NCI-H2107 (cell line): ENCODE measurements at regions not wholly inside any gene's neighbourhood (a gene's known extent, or its start where the extent isn't known, plus 50 kb on each side); places are given as distances from the start of the nearest gene placed in this dataset.
"Not testable (repeated sequence)": the region's sequence is repeated elsewhere in the genome, so short reads cannot be mapped to it uniquely, and the experiment has no call there.

ENCODE experiments used
- DNase-seq: peaks from one replicate; lab custom pipeline; 2025; lab: John Stamatoyannopoulos, UW

DNA sequence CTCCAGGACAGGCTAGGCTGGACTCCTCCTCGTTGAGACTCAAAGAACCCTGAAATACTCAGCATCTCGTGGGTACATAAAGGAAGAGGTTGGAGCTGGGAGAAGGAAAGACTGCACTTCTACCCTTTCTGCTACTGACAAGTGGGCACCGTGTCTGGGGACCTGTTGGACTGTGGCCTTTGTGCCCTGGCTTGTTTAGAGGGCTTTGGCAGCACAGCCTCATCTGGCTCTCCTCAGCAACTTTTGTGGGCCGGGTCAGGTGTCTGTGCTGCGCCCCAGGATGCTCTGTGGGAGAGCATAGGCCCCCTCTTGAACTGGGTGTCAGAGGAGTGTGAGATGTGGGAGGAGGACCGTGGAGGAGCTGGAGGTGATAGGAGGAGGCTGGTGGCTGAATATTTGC lies 142.4 kb downstream of the FCRL5 start:
- no peak for DNase-seq

DNA sequence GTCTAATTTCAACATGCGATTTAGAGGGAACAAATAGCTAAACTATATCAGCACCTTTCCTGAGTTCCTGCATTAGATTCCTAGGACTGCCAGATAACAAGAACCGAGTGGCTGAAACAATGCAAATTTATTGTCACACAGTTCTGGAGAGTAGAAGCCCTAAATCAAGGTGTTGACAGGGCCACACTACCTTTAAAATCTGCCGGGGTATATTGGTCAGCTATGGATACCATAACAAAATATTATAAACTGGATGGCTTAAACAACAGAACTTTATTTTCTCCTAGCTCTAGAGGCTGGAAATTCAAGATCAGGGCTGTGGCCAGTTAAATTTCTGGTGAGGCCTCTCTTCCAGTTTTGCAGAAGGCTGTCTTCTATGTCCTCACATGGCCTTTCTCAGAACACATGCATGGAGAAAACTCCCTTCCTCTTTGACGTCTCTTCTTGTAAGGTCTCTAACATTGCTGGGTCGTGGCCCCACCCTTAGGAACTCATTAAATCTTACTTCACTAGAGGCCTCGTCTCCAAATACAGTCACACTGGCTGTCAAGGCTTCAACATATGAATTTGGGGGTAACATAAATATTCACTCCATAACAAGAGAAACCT lies 144.3 kb downstream of the FCRL5 start:
- no peak for DNase-seq

DNA sequence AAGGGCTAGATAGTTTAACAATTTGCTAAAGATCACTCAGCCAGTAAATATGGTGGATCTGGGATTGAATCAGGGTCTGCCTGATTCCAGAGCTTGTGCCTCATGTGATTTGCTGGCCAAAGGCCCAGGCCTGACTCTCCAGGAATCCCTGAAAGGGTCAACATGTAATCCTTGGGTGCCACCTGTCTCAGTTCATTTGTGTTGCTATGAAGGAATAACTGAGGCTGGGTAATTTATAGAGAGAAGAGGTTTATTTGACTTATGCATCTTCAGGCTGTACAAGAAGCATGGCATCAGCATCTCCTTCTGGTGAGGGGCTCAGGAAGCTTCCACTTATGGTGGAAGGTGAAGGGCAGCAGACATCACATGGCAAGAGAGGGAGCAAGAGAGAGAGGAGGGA lies 144.9 kb downstream of the FCRL5 start:
- no peak for DNase-seq

DNA sequence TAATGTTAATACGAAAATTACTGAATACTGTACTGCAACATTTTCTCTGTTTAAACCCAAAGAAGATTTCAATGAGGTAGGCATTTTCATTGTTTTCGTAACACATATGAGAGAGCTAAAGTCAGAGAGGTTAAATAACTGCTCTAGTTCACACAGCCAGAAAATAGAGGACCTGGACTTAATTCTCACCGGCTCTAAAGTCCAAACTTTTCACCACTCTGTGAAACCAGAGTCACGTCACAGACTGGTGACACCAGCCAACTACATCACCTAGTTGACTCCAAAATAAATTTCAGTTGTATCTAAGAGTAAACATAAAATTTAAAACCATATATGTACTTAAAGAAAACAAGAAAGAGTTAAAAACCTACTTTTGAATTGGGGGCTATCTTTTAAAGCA lies 146.7 kb downstream of the FCRL5 start:
- DNase-seq: no peak

DNA sequence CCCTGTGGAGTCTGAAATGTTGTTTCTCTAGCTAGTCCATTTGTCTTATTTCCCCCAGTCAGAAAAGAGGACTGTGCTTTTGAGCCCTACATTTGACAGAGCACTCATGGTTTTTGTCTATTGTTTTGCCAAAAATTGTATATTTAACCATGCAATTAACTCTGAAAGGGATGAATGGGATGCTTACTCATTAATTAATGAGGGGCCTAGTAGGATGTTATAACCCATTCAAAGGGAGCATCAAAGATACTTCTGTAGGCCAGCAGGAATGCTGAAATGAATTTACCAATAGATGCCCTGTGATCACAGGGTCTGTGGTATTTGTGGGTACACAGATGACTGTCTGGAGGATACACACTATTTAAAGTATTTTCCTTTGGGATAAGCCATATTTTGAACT lies 147.7 kb downstream of the FCRL5 start:
- DNase-seq: no peak

DNA sequence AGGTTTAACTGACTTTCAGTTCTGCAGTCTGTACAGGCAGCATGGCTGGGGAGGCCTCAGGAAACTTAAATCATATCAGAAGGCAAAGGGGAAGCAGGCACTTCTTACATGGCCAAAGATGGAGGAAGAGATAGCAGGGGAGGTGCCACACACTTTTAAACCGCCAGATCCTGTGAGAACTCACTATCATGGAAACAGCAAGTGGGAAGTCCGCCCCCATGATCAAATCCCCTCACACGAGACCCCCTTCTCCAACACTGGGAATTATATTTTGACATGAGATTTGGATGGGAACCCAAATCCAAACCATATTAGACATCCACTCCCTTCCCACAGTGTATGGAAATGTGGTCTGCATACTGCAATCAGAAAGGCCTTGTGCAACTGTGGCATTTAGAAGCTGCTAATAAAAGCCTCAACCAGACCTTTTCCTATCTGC lies 148.2 kb downstream of the FCRL5 start:
- DNase-seq: no peak

DNA sequence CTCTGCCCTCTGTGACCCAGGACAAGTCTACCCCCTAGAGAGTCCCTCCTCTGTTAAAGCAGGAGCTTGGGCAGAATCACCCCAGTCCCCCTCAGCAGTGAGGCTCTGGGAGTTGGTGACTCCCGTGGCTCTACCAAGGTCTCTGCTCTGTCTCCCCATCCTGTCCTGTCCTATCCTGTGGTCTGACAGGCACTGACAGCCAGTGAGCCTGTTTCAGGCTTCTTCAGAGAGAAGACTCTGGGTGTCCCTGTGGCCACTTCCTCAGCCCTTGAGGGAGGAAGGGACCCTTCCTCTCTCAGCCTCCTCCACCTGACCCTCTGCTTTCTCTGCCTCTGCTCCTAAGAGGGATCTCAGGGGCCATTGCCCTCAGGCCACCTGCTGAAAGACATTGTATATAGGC lies 148.7 kb downstream of the FCRL5 start:
- no peak for DNase-seq

DNA sequence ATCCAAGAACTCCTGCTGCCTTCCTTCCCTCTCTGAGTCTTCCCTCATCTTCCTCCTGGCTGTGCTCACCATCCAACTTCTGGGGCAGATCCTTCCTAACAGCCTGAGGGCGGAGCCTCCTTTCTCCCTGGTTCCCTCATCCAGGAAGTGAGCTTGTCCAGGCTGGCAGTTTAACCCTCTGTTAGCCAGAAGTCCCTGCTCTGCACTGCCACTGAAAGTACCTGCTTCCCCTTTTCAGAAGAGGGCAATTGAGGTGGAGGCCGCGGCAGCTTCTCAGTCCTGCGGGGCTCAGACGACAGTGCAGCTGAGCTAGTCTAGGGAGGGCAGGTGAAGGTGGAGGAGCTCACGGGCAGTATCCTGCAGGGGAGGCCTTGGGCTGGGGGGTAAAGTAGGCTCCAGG lies 149.1 kb downstream of the FCRL5 start:
- no peak for DNase-seq

DNA sequence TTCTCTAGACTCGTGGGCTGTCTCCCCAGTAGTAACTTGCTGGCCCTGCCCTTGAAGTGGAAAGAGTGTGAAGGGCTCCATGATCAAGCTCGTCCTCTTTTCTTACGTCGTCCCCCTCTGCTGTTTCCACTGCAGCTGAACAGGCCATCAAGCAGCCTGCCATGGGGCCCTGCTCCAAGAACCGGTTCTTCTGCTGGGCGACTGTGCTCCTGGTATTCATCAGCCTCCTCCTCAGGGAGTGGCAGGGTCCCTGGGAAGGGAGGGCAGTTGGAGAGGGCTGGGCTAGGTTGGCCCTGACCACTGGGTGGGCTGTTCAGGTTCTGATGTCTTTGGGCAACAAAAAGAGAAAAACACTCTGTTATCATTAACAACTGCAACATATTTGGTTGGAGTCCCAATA lies 151.5 kb downstream of the FCRL5 start:
- DNase-seq: no peak

DNA sequence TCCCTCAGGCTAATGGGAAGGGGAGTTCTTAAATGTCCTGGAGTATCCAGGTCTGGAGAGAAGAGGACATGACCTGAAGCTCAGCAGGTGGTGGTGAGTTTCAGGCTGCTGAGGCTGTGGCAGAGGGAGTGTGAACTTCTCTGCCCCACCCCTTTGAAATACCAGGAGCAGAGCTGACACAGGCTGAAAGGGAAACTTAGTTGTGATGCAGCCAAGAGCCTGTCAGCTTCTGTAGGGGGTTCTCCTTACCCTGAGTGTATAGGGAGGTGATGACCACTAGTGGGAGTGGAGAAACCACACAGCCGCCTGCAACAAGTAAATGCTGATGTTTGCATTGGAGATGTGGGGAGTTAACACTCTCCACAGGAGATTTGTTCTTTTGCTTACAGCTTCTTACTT lies 152.3 kb downstream of the FCRL5 start:
- DNase-seq: no peak

DNA sequence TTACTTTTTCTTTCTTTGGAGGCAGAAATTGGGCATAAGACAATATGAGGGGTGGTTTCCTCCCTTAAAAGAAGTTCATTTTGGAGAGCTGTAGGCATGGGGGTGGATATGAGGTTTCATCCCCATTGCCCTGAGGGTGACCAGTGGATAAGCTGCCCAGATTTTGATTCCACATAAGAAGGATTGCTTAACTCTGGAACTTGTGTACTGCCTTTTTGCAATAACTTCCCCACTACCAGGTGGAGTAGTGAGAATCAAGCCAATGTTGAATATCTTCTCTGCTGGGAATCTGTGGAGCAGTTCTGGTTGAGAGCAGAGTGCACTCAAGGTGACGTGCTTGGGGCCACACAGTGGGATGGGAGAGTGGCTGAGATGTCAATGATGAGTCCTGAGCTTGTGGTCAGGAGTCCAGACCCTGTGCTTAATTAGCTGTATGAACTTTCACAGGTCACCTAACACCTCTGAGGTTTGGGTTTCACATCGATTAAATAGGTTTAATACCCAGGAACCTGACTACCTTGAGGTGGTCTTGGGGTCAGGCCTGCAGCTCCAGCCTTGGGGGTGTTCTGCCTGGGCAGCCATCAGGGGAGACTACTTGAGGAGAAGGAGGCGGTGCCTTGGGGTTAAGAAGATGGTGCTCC lies 152.9 kb downstream of the FCRL5 start:
- no peak for DNase-seq

DNA sequence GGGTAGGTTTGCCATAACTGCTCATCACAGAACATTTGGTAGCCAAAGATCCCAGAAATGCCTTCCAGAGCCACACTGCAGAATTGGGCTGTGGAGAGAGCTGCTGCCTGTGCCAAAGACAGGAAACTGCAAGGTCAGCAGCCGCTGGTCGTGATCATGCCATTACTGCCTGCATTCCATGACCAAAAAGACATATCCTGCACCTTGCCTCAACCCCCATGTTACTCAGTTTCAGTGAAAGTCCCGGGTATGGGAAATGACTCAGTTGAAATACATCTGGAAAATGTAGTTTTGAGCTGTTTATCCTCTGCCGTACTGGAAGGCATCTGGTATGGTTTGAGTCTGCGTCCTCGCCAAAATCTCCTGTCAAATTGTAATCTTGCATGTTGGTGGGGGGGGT lies 161.7 kb downstream of the FCRL5 start:
- DNase-seq: no peak

DNA sequence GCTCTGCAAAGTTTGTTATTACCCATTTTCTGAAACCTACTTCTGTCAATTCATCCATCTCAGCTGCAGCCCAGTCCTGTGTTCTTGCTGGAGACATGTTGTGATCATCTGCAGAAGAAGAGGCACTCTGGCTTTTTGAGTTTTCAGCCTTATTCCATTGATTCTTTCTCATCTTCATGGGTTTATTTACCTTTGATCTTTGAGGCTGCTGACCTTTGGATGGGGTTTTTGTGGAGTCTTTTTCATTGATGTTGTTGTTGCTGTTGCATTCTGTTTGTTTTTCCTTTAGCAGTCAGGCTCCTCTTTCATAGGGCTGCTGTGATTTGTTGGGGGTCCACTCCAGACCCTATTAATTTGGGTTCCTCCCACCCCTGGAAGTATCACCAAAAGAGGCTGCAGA lies 164.3 kb downstream of the FCRL5 start:
- DNase-seq: no peak

DNA sequence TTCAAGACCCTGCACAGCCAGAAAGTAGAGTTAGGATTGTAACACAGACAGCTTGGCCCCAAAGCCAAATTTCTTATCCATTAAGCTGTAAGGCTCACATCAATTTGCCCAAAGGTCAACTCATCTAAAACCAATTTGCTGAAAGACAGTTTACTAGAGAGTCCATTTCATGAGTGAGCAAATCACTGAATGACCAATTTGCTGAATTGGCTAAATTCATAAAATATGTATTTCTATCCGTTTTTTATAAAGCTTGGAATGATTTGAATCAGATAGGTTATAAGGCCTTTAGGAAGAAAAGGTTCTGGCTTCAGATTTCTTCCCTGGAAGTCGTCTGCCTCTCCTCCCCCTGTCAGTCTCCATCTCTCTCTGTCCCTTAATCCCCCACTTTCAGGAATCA lies 168.1 kb downstream of the FCRL5 start:
- no peak for DNase-seq

DNA sequence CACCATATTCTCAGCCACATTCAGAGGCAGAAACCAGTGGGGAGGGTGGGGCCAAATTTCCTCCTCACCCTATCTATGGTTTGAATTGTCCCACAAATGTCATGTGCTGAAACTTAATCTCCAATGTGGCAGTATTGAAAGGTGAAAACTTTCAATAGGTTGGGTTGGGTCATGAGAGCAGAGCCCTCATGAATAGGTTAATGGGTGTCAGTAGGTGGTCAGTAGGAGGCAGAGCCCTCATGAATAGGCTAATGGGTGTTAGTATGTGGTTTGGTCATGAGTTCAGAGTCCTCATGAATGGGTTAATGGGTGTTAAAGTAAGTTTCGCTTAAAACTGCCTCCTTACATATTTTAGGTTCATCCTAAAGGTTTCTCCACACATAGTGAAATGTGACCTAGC lies 170.0 kb downstream of the FCRL5 start:
- no peak for DNase-seq

DNA sequence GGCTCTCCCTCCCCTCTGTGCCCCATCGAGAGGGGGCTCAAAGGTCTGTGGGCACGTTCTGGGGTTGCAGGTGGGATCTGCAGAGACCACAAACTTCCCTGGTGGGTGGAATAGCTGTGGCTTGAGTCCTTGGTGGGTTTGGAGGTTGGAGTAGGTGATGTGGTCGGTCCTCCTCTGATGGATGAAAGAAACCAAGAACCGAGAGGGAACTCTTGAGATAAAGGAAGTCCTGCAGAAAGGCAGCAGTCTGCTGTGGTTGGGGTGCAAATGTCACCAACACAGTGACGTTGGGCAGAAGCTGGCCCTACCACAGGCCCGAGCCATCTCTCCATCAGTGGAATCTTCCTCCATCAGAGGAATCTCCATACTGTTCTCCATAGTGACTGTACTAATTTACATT lies 171.8 kb downstream of the FCRL5 start:
- no peak for DNase-seq

DNA sequence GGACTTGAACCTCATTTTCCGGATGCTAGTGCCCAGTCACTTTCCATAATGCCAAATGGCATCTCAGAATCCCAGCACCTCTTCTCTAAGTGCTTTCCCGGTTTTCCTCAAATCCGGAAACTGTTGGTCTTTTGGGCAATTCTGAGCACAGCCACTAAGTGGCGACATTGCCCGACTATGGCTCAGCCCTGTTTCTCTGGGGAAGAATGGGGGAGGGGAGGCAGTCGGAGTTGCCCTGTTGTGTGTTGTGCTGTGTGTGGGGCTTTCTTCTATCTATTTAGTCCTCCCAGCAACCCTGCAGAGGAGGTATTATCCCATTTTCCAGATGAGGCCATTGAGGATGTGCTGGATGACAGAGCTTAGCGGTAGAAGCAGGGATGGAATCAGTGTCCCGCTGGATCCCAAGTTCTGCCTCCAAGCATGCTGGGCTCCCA lies 175.0 kb downstream of the FCRL5 start:
- DNase-seq: peak; percentile 27

DNA sequence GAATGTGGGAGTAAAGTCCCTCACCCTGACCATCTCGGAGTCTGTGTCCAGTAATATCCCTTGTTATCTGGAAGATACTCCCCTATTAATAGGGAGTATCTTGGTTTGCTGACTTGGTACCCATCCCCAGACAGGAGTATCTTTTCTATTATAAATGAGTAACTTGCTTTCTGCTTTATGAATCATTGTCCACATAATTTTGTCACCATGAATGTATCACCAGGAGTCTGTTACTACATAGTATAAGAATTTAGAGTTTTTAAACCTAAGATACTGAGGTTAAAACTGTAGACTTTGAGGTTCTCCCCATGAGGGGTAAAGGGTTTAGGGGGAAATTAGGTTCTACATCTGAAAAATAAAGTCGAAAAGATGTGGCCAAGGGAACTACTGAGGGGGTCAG lies 175.6 kb downstream of the FCRL5 start:
- no peak for DNase-seq

DNA sequence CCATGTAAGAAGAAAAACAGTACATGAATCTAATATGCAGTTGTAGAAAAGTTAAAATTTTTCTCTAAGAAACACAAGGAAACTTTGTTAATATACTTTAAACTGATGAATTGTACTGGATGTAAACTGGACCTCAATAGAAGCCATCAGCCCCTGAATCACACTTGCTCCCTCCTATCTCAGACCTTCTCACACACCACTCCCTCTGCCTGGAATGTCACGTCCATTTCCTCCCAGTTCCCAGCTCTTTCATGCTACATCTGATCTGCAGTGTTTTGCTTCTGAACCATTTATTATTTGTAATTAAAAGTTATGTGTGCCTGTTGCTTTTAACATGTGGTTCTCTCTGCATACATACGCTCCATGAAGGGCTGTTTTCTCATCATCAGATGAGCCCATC lies 180.0 kb downstream of the FCRL5 start:
- not testable (repeated sequence) for DNase-seq

DNA sequence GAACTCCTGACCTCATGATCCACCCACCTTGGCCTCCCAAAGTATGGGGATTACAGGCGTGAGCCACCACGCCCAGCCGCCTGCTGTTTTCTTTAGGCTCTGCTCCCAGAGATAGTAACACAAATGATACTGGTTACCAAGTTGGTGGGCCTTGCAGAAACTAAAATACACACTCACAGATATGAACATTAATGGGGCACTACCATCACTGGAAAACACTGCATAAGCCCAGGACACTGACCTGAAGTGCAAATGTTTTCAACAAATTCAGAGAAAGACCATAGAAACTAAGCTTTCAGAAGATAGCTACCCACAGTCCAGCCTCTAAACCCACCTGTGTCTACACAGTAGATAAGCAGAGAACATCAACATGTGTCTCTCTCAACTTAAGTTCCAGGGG lies 180.5 kb downstream of the FCRL5 start:
- no peak for DNase-seq

DNA sequence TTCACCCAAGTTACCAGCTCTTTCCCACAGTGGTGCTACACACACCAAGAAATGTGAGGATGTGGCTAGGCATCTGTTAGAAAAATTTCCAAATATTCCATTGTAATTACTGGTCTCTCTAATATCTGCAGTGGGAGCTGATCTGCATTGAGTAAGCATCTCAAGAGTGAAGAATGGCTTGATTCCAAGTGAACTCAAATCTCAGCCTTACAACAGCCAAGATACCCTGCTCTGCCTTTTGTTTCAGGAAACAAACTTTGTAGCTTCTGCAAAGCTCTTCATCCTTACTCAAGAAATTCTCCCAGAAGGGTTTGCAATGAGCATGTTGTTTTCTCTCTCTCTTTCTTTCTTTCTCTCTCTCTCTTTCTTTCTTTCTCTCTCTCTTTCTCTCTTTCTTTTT lies 181.1 kb downstream of the FCRL5 start:
- DNase-seq: no peak

DNA sequence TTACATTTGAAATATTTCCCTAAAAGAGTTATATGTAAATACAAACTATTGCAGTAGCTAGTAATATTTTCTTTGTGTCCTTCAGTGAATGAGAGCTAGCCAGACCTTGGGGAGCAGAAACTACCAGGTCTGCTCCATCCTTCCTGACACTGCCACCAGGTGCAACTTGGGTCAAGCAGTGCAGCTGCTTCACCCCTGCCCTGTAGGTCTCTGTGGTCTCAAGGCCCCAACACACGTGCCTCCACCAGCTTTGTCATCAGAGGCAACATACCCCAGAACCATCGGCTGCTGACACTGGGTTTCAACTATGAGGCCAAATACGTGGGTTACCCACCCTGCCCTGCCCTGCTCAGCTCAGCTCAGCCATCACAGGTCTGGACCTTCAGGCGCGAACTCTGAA lies 181.6 kb downstream of the FCRL5 start:
- DNase-seq: no peak

DNA sequence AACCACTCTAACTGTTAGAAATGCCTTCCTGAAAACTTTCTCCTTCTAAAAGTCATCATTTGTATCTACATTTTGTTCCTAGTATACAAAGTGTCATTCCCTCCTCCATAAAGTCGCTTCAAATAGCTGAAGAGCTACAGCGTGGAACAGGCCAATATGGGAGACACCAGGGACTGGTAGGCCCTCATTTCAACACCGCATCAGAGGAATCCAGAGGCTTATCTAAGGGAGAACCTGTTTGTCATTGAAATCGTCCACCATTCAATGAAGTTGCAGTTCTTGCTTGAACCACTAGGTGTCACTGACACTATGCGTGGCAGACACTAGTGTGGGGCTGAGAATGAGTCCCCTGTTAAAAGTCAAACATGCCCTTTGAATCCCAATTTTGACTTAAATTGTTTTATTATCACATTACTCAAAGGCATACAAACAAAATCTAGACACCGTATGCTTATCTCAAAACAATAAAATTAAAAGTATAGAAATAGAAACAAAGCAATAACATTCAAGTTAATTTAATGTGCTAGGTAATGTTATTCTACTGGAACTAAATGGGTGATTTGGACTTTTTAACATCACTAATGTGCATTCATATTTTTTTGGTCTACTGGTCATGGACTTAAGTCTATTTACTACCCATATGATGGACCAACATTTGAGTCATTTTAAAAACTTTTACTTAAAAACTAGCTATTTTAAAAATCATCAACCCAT lies 182.3 kb downstream of the FCRL5 start:
- DNase-seq: peak; percentile 16

DNA sequence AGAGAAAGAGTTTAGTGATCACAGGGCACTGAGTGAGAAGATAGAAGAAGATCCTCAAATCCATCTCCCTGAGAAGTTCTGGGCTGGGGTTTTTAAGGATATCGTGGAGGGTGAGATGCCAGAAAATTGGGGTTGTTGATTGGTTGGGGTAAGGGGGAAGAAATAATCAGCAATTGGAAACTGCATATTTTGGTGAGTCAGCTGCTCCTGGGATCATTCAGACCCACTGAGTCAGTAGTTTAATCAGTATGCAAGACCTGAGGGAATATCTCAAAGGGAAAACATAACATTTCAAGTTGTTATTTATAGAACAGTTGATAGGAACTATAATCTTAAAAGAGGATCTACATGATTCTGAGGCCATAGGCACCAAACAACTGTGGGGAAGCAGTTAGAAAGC lies 183.4 kb downstream of the FCRL5 start:
- not testable (repeated sequence) for DNase-seq
